Testis (tissue), 2 donors: ENCODE measurements at regions not wholly inside any gene's neighbourhood (a gene's known extent, or its start where the extent isn't known, plus 50 kb on each side); places are given as distances from the start of the nearest gene placed in this dataset.

ENCODE experiments used
- DNase-seq: peaks from one replicate; pipeline ENCODE4 v3.0.0-alpha.2; 2019
- H3K27ac ChIP-seq, 2 donors: fragments of 200-600 bp; sonication (generic); one replicate each; pipeline ENCODE4 v1.5.1; 2019
- H3K27me3 ChIP-seq: fragments of 200-600 bp; sonication (generic); one replicate; pipeline ENCODE4 v1.5.1; 2019
- H3K36me3 ChIP-seq: fragments of 200-600 bp; sonication (generic); one replicate; pipeline ENCODE4 v1.5.1; 2017; ENCODE audit warnings: low read depth; ENCODE audit errors: missing control alignments
- H3K4me1 ChIP-seq: fragments of 200-600 bp; sonication (generic); one replicate; pipeline ENCODE4 v1.5.1; 2019
- H3K4me3 ChIP-seq, 2 donors: fragments of 200-600 bp; sonication (generic); one replicate each; pipeline ENCODE4 v1.5.1; 2017 to 2019
- H3K9me3 ChIP-seq: fragments of 200-600 bp; sonication (generic); one replicate; pipeline ENCODE4 v1.5.1; 2017
- POLR2A ChIP-seq: fragments of 450-650 bp; IDR thresholded peaks from one replicate; pipeline ENCODE4 v1.6.1; 2017; ENCODE audit warnings: antibody characterized with exemption, mild to moderate bottlenecking, moderate library complexity
- WGBS, 2 donors: methylation state at CpG; one replicate each; pipeline ENCODE4 v1.1.5; 2018; 5-methylcytosine and 5-hydroxymethylcytosine counted together
- intact Hi-C: fragments of 100-400 bp; cut with DNase I; formaldehyde crosslinking; loops from one replicate; pipeline ENCODE4 v1.15.1; 2023; ENCODE audit warnings: low total_unique reads
- TF ChIP-seq, protein P1 (sequence below), 3 experiments: fragments of 450-650 bp in 2 of 3; fragments of 200-600 bp in 1 of 3; sonication (generic) in 1 of 3; IDR thresholded peaks; one replicate each; pipeline ENCODE4 v1.5.1; 2016 to 2019; ENCODE audit warnings: antibody characterized with exemption in 3 of 3, mild to moderate bottlenecking in 2 of 3, moderate library complexity in 1 of 3

DNA sequence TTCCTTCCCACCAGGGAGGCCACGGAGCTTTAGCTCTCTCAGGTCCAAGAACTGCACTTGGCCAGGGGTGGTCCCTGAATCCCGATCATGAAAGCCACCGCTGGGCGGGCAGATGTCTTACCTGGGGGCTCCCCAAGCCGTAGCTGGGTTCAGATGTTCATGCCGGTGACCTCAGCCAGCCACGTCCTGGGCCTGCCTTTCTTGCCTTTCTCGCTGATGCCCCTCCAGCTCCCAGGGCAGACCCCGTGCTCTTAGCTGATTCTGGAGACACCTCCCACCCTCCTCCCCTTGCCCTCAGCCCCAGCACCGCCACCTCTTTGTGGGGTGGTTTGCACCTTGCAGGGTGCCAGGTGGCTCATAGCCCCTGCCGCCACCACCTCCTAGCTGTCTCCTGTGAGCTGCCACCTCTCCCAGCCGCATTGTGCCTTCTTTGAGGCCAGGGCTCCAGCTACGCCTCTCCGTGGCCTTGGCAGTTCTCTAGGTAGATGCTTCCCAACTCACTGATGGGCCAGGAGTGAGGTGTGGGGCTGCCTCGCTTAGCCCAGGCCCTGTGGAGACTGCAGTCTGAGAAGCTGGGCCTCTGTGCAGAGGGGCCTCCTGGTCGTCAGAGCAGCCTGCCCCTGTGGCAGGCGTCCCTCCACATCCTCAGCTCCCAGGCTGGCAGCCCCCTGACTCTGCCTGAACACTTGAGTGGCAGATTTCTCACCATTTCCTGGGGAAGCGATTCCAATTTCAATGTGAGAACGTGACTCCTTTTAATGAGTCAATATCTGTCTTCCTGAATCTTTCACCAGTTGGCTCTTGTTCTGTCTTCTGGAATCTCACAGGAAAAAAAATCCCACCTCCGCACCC is 97.6 kb upstream of the B3GAT1 start:
- Histone ChIP-seq H3K4me3 (no peak overlapping the region), H3K27ac (no peak overlapping the region), H3K27me3 (no peaks in the 10 kb centered on the region), H3K36me3 (no peaks in the 10 kb centered on the region), H3K9me3 (no peaks in the 10 kb centered on the region), H3K4me1 (no peaks in the 10 kb centered on the region)
- 79 to 82% methylated on average over 19 to 20 of the region's 20 CpGs for WGBS, 2 donors
- intact Hi-C loops, result no loop called here
- TF ChIP-seq, protein P1, sequence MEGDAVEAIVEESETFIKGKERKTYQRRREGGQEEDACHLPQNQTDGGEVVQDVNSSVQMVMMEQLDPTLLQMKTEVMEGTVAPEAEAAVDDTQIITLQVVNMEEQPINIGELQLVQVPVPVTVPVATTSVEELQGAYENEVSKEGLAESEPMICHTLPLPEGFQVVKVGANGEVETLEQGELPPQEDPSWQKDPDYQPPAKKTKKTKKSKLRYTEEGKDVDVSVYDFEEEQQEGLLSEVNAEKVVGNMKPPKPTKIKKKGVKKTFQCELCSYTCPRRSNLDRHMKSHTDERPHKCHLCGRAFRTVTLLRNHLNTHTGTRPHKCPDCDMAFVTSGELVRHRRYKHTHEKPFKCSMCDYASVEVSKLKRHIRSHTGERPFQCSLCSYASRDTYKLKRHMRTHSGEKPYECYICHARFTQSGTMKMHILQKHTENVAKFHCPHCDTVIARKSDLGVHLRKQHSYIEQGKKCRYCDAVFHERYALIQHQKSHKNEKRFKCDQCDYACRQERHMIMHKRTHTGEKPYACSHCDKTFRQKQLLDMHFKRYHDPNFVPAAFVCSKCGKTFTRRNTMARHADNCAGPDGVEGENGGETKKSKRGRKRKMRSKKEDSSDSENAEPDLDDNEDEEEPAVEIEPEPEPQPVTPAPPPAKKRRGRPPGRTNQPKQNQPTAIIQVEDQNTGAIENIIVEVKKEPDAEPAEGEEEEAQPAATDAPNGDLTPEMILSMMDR (IDR thresholded peaks at IDR 0.05), result no peak
- no peak for TF ChIP-seq POLR2A
- no peak for DNase-seq

GRCh38 chr11:134508219-134508990 is 96.4 kb upstream of the B3GAT1 start:
- Histone ChIP-seq H3K9me3 (no peaks in the 10 kb centered on the region), H3K4me3 (no peak overlapping the region), H3K27me3 (no peaks in the 10 kb centered on the region), H3K4me1 (no peaks in the 10 kb centered on the region), H3K36me3 (no peaks in the 10 kb centered on the region), H3K27ac (no peak overlapping the region)
- no peak for DNase-seq
- intact Hi-C loops, result no loop called here
- no peak for TF ChIP-seq POLR2A
- TF ChIP-seq, protein P1 (IDR thresholded peaks at IDR 0.05), result no peak
- 87 to 93% methylated on average over 15 to 17 of the region's 17 CpGs for WGBS, 2 donors

DNA sequence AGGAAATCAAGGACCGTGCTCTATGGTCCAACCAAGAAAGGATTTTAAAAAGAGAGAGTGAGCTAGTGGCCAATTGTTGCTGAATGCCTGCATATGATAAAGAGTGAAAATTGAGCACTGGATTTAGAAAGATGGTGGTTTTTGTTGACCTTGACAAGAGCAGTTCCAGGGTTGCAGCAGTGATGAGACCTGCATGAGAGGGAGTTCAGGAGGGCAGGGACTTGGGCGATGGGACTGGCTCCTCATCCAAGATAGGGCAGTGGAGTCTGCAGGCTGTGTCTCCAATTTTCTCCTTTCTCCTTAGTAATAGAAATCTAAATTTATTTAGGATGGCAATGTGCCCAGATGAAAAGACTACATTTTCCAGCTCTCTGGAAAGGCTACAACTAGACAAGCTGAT is 94.0 kb upstream of the B3GAT1 start:
- TF ChIP-seq POLR2A, result no peak
- intact Hi-C loops, result no loop called here
- Histone ChIP-seq H3K27ac (no peak overlapping the region), H3K36me3 (no peaks in the 10 kb centered on the region), H3K9me3 (no peaks in the 10 kb centered on the region), H3K4me1 (no peaks in the 10 kb centered on the region), H3K27me3 (no peaks in the 10 kb centered on the region), H3K4me3 (no peak overlapping the region)
- DNase-seq, result no peak
- 65 to 81% methylated on average over 2 of the region's 2 CpGs for WGBS, 2 donors

DNA sequence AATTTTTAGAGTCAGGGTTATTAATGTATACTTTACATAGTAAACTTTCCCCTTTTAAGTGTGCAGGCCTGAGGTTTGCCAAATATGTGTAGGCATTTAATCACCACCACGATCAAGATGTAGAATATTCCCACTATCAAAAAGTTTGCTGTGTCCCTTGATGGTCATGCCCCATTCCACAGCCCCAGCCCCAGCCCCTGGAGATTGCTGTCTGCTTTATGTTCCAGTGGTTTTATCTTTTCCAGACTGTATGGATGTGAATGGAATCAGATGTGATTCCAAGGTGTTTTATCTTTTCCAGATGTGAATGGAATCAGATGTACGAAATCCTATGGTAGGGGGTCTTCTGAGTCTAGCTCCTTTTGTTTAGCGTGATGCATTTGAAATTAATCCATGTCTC is 93.1 kb upstream of the B3GAT1 start:
- H3K36me3 ChIP-seq, result no peaks in the 10 kb centered on the region
- WGBS, 2 donors, result 90% methylated on average over 3 of the region's 3 CpGs
- no peaks in the 10 kb centered on the region for H3K27me3 ChIP-seq
- no peak overlapping the region for H3K4me3 ChIP-seq
- DNase-seq, result no peak
- intact Hi-C loops, result no loop called here
- TF ChIP-seq, protein P1 (IDR thresholded peaks at IDR 0.05), result no peak
- TF ChIP-seq POLR2A, result no peak
- H3K4me1 ChIP-seq, result no peaks in the 10 kb centered on the region
- H3K27ac ChIP-seq, result no peak overlapping the region
- no peaks in the 10 kb centered on the region for H3K9me3 ChIP-seq

- TF ChIP-seq, protein P1 (IDR thresholded peaks at IDR 0.05), result no peak
- no peak for TF ChIP-seq POLR2A
- no peak overlapping the region for H3K27ac ChIP-seq
- no peaks in the 10 kb centered on the region for H3K9me3 ChIP-seq
- no peak for DNase-seq
- 68 to 80% methylated on average over 16 of the region's 16 CpGs for WGBS, 2 donors
- no peaks in the 10 kb centered on the region for H3K27me3 ChIP-seq
- H3K4me1 ChIP-seq, result no peaks in the 10 kb centered on the region
- no peaks in the 10 kb centered on the region for H3K36me3 ChIP-seq
- intact Hi-C loops, result no loop called here
- no peak overlapping the region for H3K4me3 ChIP-seq
These were observed 92.3 kb upstream of the B3GAT1 start for GRCh38 chr11:134504146-134504905.
